ENCODE measurements at regions not wholly inside any gene's neighbourhood (a gene's known extent, or its start where the extent isn't known, plus 50 kb on each side); places are given as distances from the start of the nearest gene placed in this dataset.
A peak's percentile ranks its signal among the peaks of the same experiment; 100 is the strongest.

DNA sequence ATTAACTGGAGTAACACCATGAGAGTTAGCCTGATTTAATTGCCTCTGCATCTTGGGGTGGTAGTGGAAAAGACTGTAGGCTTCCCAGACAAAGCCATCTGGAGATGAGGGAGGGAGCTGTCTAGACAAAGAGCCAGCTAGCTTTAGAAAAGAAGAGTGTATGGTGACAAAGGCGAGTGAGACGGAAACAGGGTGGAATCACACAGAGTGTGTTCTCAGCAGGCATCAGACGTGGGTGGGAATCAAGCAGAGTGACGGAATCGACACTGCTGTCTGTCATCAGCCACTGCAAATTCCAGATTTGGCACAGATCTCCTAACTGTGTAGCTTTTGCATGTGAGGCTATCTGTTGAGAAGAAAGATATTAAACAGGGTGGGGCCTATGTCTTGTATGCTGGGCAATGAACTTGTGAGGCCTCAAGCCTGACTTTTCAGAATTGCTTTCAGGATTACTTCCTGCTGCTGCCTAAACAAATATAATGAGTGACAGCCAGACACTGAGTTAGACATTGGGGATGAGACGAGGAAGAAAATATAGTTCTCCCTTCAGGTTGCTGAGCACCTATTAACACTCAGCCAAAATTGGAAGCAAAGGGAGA lies 236.5 kb upstream of the GRIP1 start:
- peak overlapping the region; percentile 44 for H3K27ac ChIP-seq (ENCODE audit: extremely low read depth, low read depth, low read length)
- POLR2A ChIA-PET, result no interaction called here
- TF ChIP-seq ZNF416 (tag by site-specific recombination; IDR thresholded peaks at IDR 0.05), result no peak
- TF ChIP-seq HOXD13 (CRISPR knock-in tag; IDR thresholded peaks at IDR 0.05; ENCODE audit: borderline replicate concordance), result no peak
- no peak for TF ChIP-seq ZBTB20 (tag by site-specific recombination; IDR thresholded peaks at IDR 0.05)
- TF ChIP-seq ZNF549 (tag by site-specific recombination; IDR thresholded peaks at IDR 0.05), result no peak
- no peak for TF ChIP-seq ZNF610 (tag by site-specific recombination; IDR thresholded peaks at IDR 0.05; ENCODE audit: borderline replicate concordance)
- TF ChIP-seq ZNF157 (tag by site-specific recombination; IDR thresholded peaks at IDR 0.05), result no peak
- no peak for TF ChIP-seq ZNF169 (tag by site-specific recombination; IDR thresholded peaks at IDR 0.05)
- no peak for TF ChIP-seq GFI1B (tag by site-specific recombination; IDR thresholded peaks at IDR 0.05)
- no peak for TF ChIP-seq ZNF112 (tag by site-specific recombination; IDR thresholded peaks at IDR 0.05)
- TF ChIP-seq ZNF639 (tag by site-specific recombination; IDR thresholded peaks at IDR 0.05), result no peak
- TF ChIP-seq, protein P1, sequence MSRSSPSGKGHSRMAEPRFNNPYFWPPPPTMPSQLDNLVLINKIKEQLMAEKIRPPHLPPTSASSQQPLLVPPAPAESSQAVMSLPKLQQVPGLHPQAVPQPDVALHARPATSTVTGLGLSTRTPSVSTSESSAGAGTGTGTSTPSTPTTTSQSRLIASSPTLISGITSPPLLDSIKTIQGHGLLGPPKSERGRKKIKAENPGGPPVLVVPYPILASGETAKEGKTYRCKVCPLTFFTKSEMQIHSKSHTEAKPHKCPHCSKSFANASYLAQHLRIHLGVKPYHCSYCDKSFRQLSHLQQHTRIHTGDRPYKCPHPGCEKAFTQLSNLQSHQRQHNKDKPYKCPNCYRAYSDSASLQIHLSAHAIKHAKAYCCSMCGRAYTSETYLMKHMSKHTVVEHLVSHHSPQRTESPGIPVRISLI (tag by site-specific recombination; IDR thresholded peaks at IDR 0.05), result no peak
- TF ChIP-seq ZBTB21 (tag by site-specific recombination; IDR thresholded peaks at IDR 0.05), result peak; percentile 59; the same call in 1 of the 2 replicates
- peak; percentile 74 for TF ChIP-seq ZBTB17 (tag by site-specific recombination; IDR thresholded peaks at IDR 0.05)
- TF ChIP-seq, protein P2, sequence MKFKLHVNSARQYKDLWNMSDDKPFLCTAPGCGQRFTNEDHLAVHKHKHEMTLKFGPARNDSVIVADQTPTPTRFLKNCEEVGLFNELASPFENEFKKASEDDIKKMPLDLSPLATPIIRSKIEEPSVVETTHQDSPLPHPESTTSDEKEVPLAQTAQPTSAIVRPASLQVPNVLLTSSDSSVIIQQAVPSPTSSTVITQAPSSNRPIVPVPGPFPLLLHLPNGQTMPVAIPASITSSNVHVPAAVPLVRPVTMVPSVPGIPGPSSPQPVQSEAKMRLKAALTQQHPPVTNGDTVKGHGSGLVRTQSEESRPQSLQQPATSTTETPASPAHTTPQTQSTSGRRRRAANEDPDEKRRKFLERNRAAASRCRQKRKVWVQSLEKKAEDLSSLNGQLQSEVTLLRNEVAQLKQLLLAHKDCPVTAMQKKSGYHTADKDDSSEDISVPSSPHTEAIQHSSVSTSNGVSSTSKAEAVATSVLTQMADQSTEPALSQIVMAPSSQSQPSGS (tag by site-specific recombination; IDR thresholded peaks at IDR 0.05; ENCODE audit: low read depth), result no peak
- TF ChIP-seq ZNF555 (tag by site-specific recombination; conservative IDR thresholded peaks at IDR 0.05), result no peak
- no peak for TF ChIP-seq ZNF354C (tag by site-specific recombination; IDR thresholded peaks at IDR 0.05; ENCODE audit: borderline replicate concordance, low read depth)
- TF ChIP-seq ZNF10 (tag by site-specific recombination; IDR thresholded peaks at IDR 0.05), result no peak
- no peak for TF ChIP-seq INSM2 (tag by site-specific recombination; IDR thresholded peaks at IDR 0.05)
- TF ChIP-seq SP2 (tag by site-specific recombination; IDR thresholded peaks at IDR 0.05), result no peak
- TF ChIP-seq HOXA7 (CRISPR knock-in tag; IDR thresholded peaks at IDR 0.05; ENCODE audit: borderline replicate concordance), result no peak
- TF ChIP-seq MEIS1 (CRISPR knock-in tag; IDR thresholded peaks at IDR 0.05; ENCODE audit: borderline replicate concordance), result no peak
- TF ChIP-seq, protein P3, sequence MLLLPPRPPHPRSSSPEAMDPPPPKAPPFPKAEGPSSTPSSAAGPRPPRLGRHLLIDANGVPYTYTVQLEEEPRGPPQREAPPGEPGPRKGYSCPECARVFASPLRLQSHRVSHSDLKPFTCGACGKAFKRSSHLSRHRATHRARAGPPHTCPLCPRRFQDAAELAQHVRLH (tag by site-specific recombination; IDR thresholded peaks at IDR 0.05), result no peak
- no peak for TF ChIP-seq GLIS2 (tag by site-specific recombination; IDR thresholded peaks at IDR 0.05)
- peak; percentile 80 for TF ChIP-seq ZNF660 (tag by site-specific recombination; IDR thresholded peaks at IDR 0.05)
- peak; percentile 59; the same call in 1 of the 2 replicates for TF ChIP-seq ZNF558 (tag by site-specific recombination; IDR thresholded peaks at IDR 0.05)
- TF ChIP-seq AEBP2 (tag by site-specific recombination; IDR thresholded peaks at IDR 0.05; ENCODE audit: borderline replicate concordance), result no peak
- no peak for TF ChIP-seq ZNF624 (tag by site-specific recombination; IDR thresholded peaks at IDR 0.05)
- peak; percentile 71 for TF ChIP-seq EGR2 (tag by site-specific recombination; IDR thresholded peaks at IDR 0.05; ENCODE audit: low read depth)
- no peak for TF ChIP-seq ZNF292 (tag by site-specific recombination; IDR thresholded peaks at IDR 0.05; ENCODE audit: borderline replicate concordance, low read depth)
- no peak for TF ChIP-seq ZNF777 (tag by site-specific recombination; IDR thresholded peaks at IDR 0.05; ENCODE audit: borderline replicate concordance)
- TF ChIP-seq, protein P4, sequence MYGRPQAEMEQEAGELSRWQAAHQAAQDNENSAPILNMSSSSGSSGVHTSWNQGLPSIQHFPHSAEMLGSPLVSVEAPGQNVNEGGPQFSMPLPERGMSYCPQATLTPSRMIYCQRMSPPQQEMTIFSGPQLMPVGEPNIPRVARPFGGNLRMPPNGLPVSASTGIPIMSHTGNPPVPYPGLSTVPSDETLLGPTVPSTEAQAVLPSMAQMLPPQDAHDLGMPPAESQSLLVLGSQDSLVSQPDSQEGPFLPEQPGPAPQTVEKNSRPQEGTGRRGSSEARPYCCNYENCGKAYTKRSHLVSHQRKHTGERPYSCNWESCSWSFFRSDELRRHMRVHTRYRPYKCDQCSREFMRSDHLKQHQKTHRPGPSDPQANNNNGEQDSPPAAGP (tag by site-specific recombination; IDR thresholded peaks at IDR 0.05), result no peak
- TF ChIP-seq ZNF600 (tag by site-specific recombination; IDR thresholded peaks at IDR 0.05), result peak; percentile 82

More for the DNA sequence above, 236.5 kb upstream of the GRIP1 start:
- H3K4me1 ChIP-seq (ENCODE audit: control insufficient read depth, insufficient read depth, low read length), result peaks cover 18% of the 10 kb centered on the region
- no peaks in the 10 kb centered on the region for H3K9me3 ChIP-seq (ENCODE audit: control insufficient read depth, insufficient read depth, low read depth, low read length)
- H3K36me3 ChIP-seq (ENCODE audit: control insufficient read depth in 2 of 2, insufficient read depth in 1 of 2, low read length in 2 of 2), result no peaks in the 10 kb centered on the region
- CTCF ChIA-PET, result no interaction called here
- no peak overlapping the region for H3K4me3 ChIP-seq (ENCODE audit: low read depth, low read length)
